IgD-negative memory B cell (primary cell): ENCODE measurements at regions not wholly inside any gene's neighbourhood (a gene's known extent, or its start where the extent isn't known, plus 50 kb on each side); places are given as distances from the start of the nearest gene placed in this dataset.
"Not testable (repeated sequence)": the region's sequence is repeated elsewhere in the genome, so short reads cannot be mapped to it uniquely, and the experiment has no call there.

Source experiments
- H3K27ac Mint-ChIP-seq, 3 donors: one replicate each; pipeline ENCODE4 v1.8.0; 2020 to 2022; ENCODE audit warnings: mild to moderate bottlenecking in 3 of 3, mixed read lengths in 3 of 3, moderate library complexity in 1 of 3
- H3K27me3 Mint-ChIP-seq: one replicate; pipeline ENCODE4 v1.8.0; 2021; ENCODE audit warnings: mixed read lengths
- H3K36me3 Mint-ChIP-seq: one replicate; pipeline ENCODE4 v1.8.0; 2020; ENCODE audit warnings: mild to moderate bottlenecking, mixed read lengths
- H3K4me1 Mint-ChIP-seq, 3 donors: one replicate each; pipeline ENCODE4 v1.8.0; 2020 to 2022; ENCODE audit warnings: mixed read lengths in 3 of 3, mild to moderate bottlenecking in 1 of 3
- H3K4me3 Mint-ChIP-seq, 4 donors: one replicate each; pipeline ENCODE4 v1.8.0; 2020 to 2022; ENCODE audit warnings: mild to moderate bottlenecking in 4 of 4, mixed read lengths in 4 of 4, moderate library complexity in 3 of 4
- H3K9me3 Mint-ChIP-seq, 3 donors: one replicate each; pipeline ENCODE4 v1.8.0; 2020 to 2021; ENCODE audit warnings: mixed read lengths in 3 of 3, mild to moderate bottlenecking in 1 of 3

DNA sequence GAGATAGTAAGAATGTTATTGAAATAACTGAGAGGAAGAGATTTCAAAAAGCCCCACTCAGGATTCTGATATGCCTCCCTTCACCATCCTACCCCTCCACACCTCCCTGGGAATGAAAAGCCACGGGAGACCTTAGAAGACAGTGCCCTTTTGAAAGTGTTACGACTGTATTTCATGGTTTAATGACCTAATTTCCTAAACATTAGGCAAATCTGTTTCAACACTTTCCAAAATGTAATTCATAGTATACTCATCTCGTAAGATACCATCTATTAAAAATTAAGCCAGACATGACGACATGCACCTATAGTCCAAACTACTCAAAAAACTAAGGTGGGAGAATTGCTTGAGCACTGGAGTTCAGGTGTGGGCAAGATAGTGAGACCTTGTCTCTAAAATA lies 106.3 kb downstream of the HNRNPD start:
- no peaks in the 10 kb centered on the region for H3K9me3 Mint-ChIP-seq
- no peaks in the 10 kb centered on the region for H3K36me3 Mint-ChIP-seq
- H3K27me3 Mint-ChIP-seq, result peaks cover 5% of the 10 kb centered on the region
- H3K4me1 Mint-ChIP-seq, result peaks cover 0 to 17% (median 6%) of the 10 kb centered on the region in 3 donors
- H3K4me3 Mint-ChIP-seq, result no peak overlapping the region
- H3K27ac Mint-ChIP-seq, result no peak overlapping the region

DNA sequence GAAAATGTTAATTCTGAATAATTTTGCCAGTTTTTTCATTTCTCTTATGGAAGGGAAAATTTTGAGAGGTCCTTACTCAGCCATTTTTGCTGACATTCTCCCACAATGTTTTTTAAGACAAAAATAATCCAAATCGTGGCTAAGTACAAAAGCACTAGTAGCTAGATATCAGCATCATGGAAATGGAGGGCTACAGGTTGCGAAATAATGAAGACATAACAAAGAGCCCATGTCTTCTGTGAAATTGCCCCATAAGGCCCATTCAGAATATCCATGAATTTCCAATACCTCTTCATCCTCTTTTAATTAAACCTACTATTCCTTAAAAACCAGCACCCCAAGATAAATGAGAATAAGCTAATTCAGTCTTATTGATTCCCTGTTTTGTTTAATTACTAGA lies 107.4 kb downstream of the HNRNPD start:
- H3K4me1 Mint-ChIP-seq, result peaks cover 0 to 10% (median 6%) of the 10 kb centered on the region in 3 donors
- H3K9me3 Mint-ChIP-seq, result no peaks in the 10 kb centered on the region
- no peak overlapping the region for H3K27ac Mint-ChIP-seq
- peaks cover 5% of the 10 kb centered on the region for H3K27me3 Mint-ChIP-seq
- H3K36me3 Mint-ChIP-seq, result no peaks in the 10 kb centered on the region
- no peak overlapping the region for H3K4me3 Mint-ChIP-seq

- Mint-ChIP-seq H3K4me1 (peaks cover 20 to 29% (median 22%) of the 10 kb centered on the region in 3 donors), H3K27ac (no peak overlapping the region), H3K4me3 (peak overlapping the region in 2 of 4 donors; percentile 49 to 53), H3K36me3 (peaks cover 2% of the 10 kb centered on the region), H3K9me3 (peaks cover 0 to 6% (median 0%) of the 10 kb centered on the region in 3 donors), H3K27me3 (peaks cover 2% of the 10 kb centered on the region)
Observed at GRCh38 chr4:82261084-82261483, 112.7 kb downstream of the HNRNPD start.

- Mint-ChIP-seq H3K4me3 (peak overlapping the region in 2 of 4 donors; percentile 49 to 53), H3K27me3 (peaks cover 2% of the 10 kb centered on the region), H3K4me1 (peaks cover 20 to 31% (median 22%) of the 10 kb centered on the region in 3 donors), H3K36me3 (peaks cover 2% of the 10 kb centered on the region), H3K27ac (no peak overlapping the region), H3K9me3 (peaks cover 0 to 6% (median 0%) of the 10 kb centered on the region in 3 donors)
Observed at GRCh38 chr4:82260632-82261031, 113.2 kb downstream of the HNRNPD start.

GRCh38 chr4:82256718-82257117 lies 117.1 kb downstream of the HNRNPD start:
- Mint-ChIP-seq H3K27ac (no peak overlapping the region), H3K4me1 (peaks cover 20 to 29% (median 22%) of the 10 kb centered on the region in 3 donors), H3K4me3 (peak overlapping the region in 1 of 4 donors; percentile 33)

DNA sequence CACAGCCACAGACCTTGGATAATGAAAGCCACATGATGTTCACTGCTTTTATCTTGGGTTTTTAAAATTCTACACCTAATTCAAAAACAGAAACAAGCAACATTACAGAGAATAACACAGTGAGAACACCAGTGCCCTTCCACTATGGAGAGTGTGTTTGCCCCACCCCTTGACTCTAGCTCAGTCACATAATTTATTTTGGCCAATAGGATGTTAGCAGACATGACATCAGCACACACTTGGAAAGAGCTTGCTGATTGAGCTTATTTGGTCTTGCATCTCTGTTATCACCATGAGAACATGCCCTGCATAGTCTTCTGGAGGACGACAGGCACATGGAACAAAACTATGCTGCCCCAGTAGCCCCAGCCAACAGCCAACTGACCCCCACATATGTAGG lies 118.1 kb downstream of the HNRNPD start:
- Mint-ChIP-seq H3K27ac (no peak overlapping the region), H3K4me3 (no peak overlapping the region), H3K4me1 (peaks cover 14 to 22% (median 15%) of the 10 kb centered on the region in 3 donors), H3K27me3 (no peaks in the 10 kb centered on the region), H3K9me3 (peaks cover 0 to 2% (median 1%) of the 10 kb centered on the region in 3 donors), H3K36me3 (peaks cover 2% of the 10 kb centered on the region)

More at GRCh38 chr4:82256718-82257117, 117.1 kb downstream of the HNRNPD start:
- Mint-ChIP-seq H3K27me3 (no peaks in the 10 kb centered on the region), H3K9me3 (peaks cover 0 to 6% (median 0%) of the 10 kb centered on the region in 3 donors), H3K36me3 (peaks cover 2% of the 10 kb centered on the region)

GRCh38 chr4:82248903-82249632 lies 124.7 kb downstream of the HNRNPD start:
- Mint-ChIP-seq H3K27ac (no peak overlapping the region), H3K36me3 (no peaks in the 10 kb centered on the region)

GRCh38 chr4:82247629-82248028 lies 126.2 kb downstream of the HNRNPD start:
- no peaks in the 10 kb centered on the region for H3K27me3 Mint-ChIP-seq
- H3K4me3 Mint-ChIP-seq, result no peak overlapping the region
- no peaks in the 10 kb centered on the region for H3K36me3 Mint-ChIP-seq
- no peaks in the 10 kb centered on the region for H3K4me1 Mint-ChIP-seq
- peaks cover 0 to 2% (median 0%) of the 10 kb centered on the region in 3 donors for H3K9me3 Mint-ChIP-seq
- no peak overlapping the region for H3K27ac Mint-ChIP-seq

More at GRCh38 chr4:82248903-82249632, 124.7 kb downstream of the HNRNPD start:
- peaks cover 0 to 2% (median 0%) of the 10 kb centered on the region in 3 donors for H3K9me3 Mint-ChIP-seq
- no peaks in the 10 kb centered on the region for H3K27me3 Mint-ChIP-seq
- no peak overlapping the region for H3K4me3 Mint-ChIP-seq
- no peaks in the 10 kb centered on the region for H3K4me1 Mint-ChIP-seq

GRCh38 chr4:82247171-82247570 lies 126.6 kb downstream of the HNRNPD start:
- peaks cover 0 to 2% (median 0%) of the 10 kb centered on the region in 3 donors for H3K9me3 Mint-ChIP-seq
- H3K27ac Mint-ChIP-seq, result peak overlapping the region in 1 of 3 donors; percentile 25
- no peaks in the 10 kb centered on the region for H3K27me3 Mint-ChIP-seq
- H3K4me3 Mint-ChIP-seq, result no peak overlapping the region
- no peaks in the 10 kb centered on the region for H3K4me1 Mint-ChIP-seq
- no peaks in the 10 kb centered on the region for H3K36me3 Mint-ChIP-seq

DNA sequence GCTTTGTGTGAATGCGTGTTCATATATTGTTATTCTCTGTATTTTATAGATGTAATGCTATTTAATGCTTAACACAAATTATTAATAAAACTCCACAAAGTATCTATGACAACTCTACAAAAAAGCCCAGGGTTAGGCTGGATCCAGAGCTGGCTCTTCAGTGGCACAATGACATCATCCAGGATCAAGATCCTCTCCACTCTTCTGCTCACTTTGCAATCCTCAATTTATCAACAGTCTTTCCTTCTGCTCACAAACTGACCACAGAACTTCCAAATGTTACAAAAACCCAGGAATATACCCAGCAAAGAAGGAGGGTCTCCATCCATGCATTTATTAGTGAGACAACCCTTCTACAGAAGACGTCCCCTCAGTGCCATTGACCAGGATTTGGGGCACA lies 132.3 kb downstream of the HNRNPD start:
- no peak overlapping the region for H3K27ac Mint-ChIP-seq
- H3K4me1 Mint-ChIP-seq, result no peaks in the 10 kb centered on the region
- H3K4me3 Mint-ChIP-seq, result no peak overlapping the region
- peaks cover 0 to 5% (median 3%) of the 10 kb centered on the region in 3 donors for H3K9me3 Mint-ChIP-seq
- H3K27me3 Mint-ChIP-seq, result peaks cover 5% of the 10 kb centered on the region
- H3K36me3 Mint-ChIP-seq, result no peaks in the 10 kb centered on the region

DNA sequence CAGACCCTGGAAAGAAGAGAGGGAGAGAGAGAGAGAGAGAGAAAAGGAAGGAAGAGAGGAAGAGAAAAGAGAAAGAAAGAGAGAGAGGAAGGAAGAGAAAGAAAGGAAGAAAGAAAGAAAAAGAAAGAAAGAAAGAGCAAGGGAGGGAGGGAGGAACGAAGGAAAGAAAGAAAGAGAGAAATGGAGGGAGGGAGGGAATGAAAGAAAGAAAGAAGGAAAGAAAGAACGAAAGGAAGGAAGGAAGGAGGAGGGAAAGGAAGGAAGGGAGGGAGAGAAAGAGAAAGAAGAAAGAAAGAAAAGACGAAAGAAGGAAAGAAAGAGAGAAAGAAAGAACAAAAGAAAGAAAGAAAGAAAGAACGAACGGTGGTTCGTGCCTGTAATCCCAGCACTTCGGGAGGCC lies 133.4 kb downstream of the HNRNPD start:
- Mint-ChIP-seq H3K4me3 (no peak overlapping the region), H3K27ac (peak overlapping the region in 1 of 3 donors; percentile 28), H3K4me1 (no peaks in the 10 kb centered on the region), H3K9me3 (peaks cover 0 to 6% (median 3%) of the 10 kb centered on the region in 3 donors), H3K27me3 (peaks cover 5% of the 10 kb centered on the region), H3K36me3 (no peaks in the 10 kb centered on the region)

DNA sequence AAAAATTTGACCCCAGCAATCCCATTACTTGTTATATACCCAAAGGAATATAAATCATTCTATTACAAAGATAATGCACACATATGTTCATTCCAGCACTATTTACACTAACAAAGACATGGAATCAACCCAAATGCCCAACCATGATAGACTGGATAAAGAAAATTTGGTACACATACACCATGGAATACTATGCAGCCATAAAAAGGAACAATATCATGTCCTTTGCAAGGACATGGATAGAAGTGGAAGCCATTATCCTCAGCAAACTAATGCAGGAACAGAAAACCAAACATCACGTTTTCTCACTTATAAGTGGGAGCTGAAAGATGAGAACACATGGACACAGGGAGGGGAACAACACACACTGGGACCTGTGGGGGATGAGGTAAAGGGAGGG lies 136.6 kb downstream of the HNRNPD start:
- not testable (repeated sequence) for H3K4me3 Mint-ChIP-seq, H3K9me3 Mint-ChIP-seq, H3K4me1 Mint-ChIP-seq, H3K27ac Mint-ChIP-seq, H3K27me3 Mint-ChIP-seq, H3K36me3 Mint-ChIP-seq

DNA sequence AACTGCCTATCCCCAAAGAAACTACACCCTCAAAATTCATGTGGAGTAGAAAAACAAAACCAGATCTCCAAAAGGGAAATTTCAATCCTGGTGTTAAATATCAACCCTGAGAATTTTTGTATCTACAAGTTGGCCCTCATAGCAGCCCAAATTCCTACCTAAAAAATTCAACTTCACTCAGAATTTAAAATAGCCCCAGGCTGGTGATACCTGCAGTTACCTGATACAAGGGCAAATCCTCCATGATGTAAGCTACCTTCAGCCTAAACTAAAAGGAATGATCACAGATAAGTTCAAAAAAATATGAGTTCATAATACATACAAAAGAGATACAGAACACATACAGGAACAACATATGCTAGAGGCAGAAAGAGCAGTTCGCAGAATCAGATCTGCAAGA lies 138.4 kb downstream of the HNRNPD start:
- no peaks in the 10 kb centered on the region for H3K4me1 Mint-ChIP-seq
- no peaks in the 10 kb centered on the region for H3K36me3 Mint-ChIP-seq
- peaks cover 0 to 6% (median 6%) of the 10 kb centered on the region in 3 donors for H3K9me3 Mint-ChIP-seq
- H3K27ac Mint-ChIP-seq, result no peak overlapping the region
- peaks cover 3% of the 10 kb centered on the region for H3K27me3 Mint-ChIP-seq
- no peak overlapping the region for H3K4me3 Mint-ChIP-seq

DNA sequence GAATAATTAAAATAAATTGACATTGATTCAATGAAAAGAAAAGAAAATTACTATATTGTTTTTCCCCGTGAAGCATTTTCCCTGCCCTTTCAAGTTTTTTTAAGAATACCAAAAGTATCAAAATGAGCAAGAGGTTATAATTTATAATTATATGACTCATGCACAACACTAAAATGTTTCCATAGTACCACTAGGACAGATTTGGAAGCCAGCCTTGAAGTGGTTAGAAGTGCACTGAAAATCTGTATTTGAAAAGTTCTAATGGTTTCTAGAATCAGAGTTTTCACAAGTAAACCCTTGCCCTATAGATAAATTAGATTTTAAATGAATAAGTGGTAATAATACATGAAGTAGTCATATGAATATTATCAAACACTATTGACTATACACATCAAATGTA lies 140.9 kb downstream of the HNRNPD start:
- Mint-ChIP-seq H3K9me3 (peaks cover 0 to 6% (median 6%) of the 10 kb centered on the region in 3 donors), H3K36me3 (no peaks in the 10 kb centered on the region), H3K4me1 (no peaks in the 10 kb centered on the region), H3K27ac (no peak overlapping the region), H3K4me3 (no peak overlapping the region), H3K27me3 (peaks cover 13% of the 10 kb centered on the region)

GRCh38 chr4:82231806-82232205 lies 142.0 kb downstream of the HNRNPD start:
- Mint-ChIP-seq H3K27me3 (peaks cover 13% of the 10 kb centered on the region), H3K36me3 (no peaks in the 10 kb centered on the region), H3K4me1 (no peaks in the 10 kb centered on the region), H3K27ac (no peak overlapping the region), H3K4me3 (no peak overlapping the region), H3K9me3 (peaks cover 0 to 3% (median 3%) of the 10 kb centered on the region in 3 donors)

DNA sequence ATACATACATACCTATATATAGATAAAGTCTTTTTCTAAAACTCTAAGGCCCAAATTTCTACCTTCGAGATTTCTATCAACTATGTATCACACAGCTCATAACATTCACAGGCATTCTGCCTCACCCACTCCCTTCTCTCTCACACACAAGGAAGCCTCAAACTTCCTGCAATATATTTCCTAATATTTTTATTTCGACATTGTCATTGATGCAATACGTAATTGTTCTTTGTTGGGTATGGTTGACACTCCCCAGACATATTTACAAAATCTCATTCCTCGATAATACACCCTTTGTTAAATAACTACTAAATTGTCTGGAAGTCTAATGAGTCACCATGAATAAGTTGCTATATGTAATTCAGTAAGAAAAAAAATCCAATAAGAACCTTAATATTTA lies 143.5 kb downstream of the HNRNPD start:
- Mint-ChIP-seq H3K27me3 (peaks cover 13% of the 10 kb centered on the region), H3K9me3 (peaks cover 0 to 3% (median 0%) of the 10 kb centered on the region in 3 donors), H3K27ac (no peak overlapping the region)

More for the DNA sequence above, 143.5 kb downstream of the HNRNPD start:
- no peaks in the 10 kb centered on the region for H3K4me1 Mint-ChIP-seq
- H3K4me3 Mint-ChIP-seq, result no peak overlapping the region
- no peaks in the 10 kb centered on the region for H3K36me3 Mint-ChIP-seq
